Activated T-cell treated with anti-CD3 and anti-CD28 coated beads, Interleukin-2, amount 50 U/mL, for 72 hours (primary cell): ENCODE measurements at regions not wholly inside any gene's neighbourhood (a gene's known extent, or its start where the extent isn't known, plus 50 kb on each side); places are given as distances from the start of the nearest gene placed in this dataset.

Source experiments
- ATAC-seq, 2 donors: fragments of 150-1000 bp; cut with Tn5 transposase; replicated peaks in 1 of 2; 2 replicates each; pipeline ENCODE4 v1.10.0; 2021; ENCODE audit warnings: moderate library complexity in 2 of 2, mild to moderate bottlenecking in 1 of 2
- DNase-seq, 2 donors: peaks; one replicate each; pipeline ENCODE4 v3.0.0; 2021 to 2022; ENCODE audit warnings: mixed read lengths in 1 of 2
- H3K27ac Mint-ChIP-seq: one replicate; pipeline ENCODE4 v1.8.0; 2022; ENCODE audit warnings: mild to moderate bottlenecking, moderate library complexity, mixed read lengths
- H3K27me3 Mint-ChIP-seq: one replicate; pipeline ENCODE4 v1.8.0; 2022; ENCODE audit warnings: low read depth, mixed read lengths
- H3K36me3 Mint-ChIP-seq, 2 donors: one replicate each; pipeline ENCODE4 v1.8.0; 2022; ENCODE audit warnings: mixed read lengths in 2 of 2, mild to moderate bottlenecking in 1 of 2; ENCODE audit not compliant: insufficient read depth in 2 of 2
- H3K4me1 Mint-ChIP-seq: one replicate; pipeline ENCODE4 v1.8.0; 2022; ENCODE audit warnings: low read depth, mixed read lengths
- H3K4me3 Mint-ChIP-seq, 2 donors: one replicate each; pipeline ENCODE4 v1.8.0; 2022; ENCODE audit warnings: mild to moderate bottlenecking in 2 of 2, mixed read lengths in 2 of 2, moderate library complexity in 2 of 2
- H3K9me3 Mint-ChIP-seq, 2 donors: one replicate each; pipeline ENCODE4 v1.8.0; 2022; ENCODE audit warnings: mixed read lengths in 2 of 2

DNA sequence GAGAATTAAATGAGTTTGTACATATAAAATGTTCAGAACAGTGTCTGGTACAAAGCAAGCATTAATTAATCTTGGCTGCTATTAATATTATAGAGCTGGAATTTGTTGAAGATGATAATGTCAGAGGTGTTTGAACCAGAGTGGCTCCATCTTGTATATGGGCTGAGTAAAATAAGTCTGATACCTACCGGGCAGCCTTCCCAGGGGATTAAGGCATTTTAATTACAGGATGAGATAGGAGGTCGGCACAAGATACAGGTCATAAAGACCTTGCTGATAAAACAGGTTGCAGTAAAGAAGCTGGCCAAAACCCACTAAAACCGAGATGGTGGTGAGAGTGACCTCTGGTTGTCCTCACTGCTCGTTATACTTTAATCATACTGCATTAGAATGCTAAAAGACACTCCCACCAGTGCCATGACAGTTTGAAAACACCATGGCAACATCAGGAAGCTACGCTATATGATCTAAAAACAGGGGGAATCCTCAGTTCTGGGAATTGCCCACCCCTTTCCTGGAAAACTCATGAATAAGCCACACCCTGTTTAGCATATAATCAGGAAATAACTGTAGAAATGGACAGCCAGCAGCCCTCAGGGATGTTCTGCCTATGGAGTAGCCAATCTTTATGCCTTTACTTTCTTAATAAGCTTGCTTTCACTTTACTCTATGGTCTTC, 90.2 kb downstream of the PLK2 start:
- Mint-ChIP-seq H3K4me3 (no peak overlapping the region), H3K27ac (no peak overlapping the region), H3K4me1 (no peaks in the 10 kb centered on the region), H3K27me3 (no peaks in the 10 kb centered on the region), H3K36me3 (no peaks in the 10 kb centered on the region), H3K9me3 (peaks cover 0 to 3% of the 10 kb centered on the region in 2 donors)
- ATAC-seq: no peak
- no peak for DNase-seq

DNA sequence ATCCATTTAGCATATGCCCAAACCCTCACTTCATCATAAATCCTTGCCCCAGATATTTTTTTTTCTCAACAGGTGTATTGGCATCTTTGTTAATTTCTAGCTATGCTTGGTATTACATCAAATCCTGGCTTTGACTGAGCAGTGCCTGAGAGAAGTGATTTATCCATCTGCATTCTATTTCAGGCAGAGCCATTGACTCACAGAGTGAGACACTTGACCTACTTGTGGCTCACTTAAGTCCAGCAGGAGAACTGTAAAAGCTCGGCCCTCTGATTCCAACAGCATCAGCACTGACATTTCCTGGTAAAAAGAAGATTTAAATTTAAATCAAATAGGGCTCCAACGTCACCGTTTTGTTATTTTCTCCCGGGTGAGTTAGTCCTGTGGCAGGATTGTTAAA, 93.4 kb downstream of the PLK2 start:
- no peak overlapping the region for H3K27ac Mint-ChIP-seq
- DNase-seq (no peak), ATAC-seq (no peak)
- H3K4me3 Mint-ChIP-seq: no peak overlapping the region
- H3K9me3 Mint-ChIP-seq: peaks cover 0 to 3% of the 10 kb centered on the region in 2 donors
- no peaks in the 10 kb centered on the region for H3K36me3 Mint-ChIP-seq
- H3K4me1 Mint-ChIP-seq: no peaks in the 10 kb centered on the region
- no peaks in the 10 kb centered on the region for H3K27me3 Mint-ChIP-seq

DNA sequence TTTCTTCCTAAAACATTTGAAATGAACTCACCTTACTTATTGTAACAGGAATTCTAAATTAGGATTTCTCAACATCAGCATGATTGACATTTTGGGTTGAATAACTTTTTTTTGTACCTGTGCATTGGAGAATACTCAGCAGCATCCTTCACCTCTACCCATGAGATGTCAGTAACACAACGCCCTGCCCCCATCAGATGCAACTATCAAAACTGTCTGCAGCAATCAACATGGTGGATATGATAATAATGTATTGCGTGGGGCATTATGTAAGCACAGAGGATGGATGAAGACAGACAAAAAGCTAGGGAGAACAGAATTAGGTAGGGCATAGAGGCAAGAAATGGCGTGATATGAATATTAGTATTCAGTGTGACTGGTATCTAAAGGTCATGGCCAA, 94.1 kb downstream of the PLK2 start:
- ATAC-seq (no peak), DNase-seq (no peak)
- H3K27ac Mint-ChIP-seq: no peak overlapping the region
- H3K4me1 Mint-ChIP-seq: no peaks in the 10 kb centered on the region
- peaks cover 0 to 3% of the 10 kb centered on the region in 2 donors for H3K9me3 Mint-ChIP-seq
- no peak overlapping the region for H3K4me3 Mint-ChIP-seq
- H3K36me3 Mint-ChIP-seq: no peaks in the 10 kb centered on the region
- no peaks in the 10 kb centered on the region for H3K27me3 Mint-ChIP-seq

DNA sequence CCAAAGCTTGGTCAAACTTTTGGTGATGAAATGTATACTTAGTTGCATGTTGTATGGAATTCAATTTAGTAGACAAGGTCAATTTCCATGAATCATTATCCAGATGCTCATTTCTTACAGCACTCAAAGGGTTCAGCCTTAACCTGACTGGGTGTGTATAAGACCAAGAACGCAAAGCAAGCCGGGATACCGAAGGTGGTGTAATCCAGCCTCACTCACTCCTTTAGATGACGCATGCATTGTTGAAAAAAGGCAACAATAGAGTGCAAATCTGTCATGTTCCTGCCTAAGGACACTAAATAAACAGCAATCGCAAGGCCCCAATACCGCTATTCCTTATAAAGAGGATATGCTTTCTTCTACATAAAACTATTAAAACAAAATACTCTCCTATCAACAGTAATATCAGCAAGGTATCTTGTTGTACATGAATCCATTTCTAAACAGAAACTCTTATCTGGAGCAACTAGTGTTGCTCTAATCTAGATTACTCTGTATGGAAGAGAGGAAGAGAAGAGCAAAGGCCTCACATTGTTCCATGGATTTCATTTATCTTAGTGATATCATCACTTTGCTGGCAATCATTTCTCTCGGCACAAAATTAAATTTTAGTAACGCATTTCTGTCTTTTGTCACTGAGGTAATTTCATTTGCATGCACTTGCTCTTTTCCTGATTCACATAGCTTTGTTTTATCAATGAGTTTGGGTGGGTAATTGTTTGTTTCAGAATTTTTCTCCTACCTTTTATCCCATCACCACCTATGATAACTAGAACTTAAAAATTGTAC, 96.2 kb downstream of the PLK2 start:
- DNase-seq (no peak), ATAC-seq (no peak)
- H3K27ac Mint-ChIP-seq: no peak overlapping the region
- no peaks in the 10 kb centered on the region for H3K27me3 Mint-ChIP-seq
- H3K9me3 Mint-ChIP-seq: peaks cover 0 to 3% of the 10 kb centered on the region in 2 donors
- no peak overlapping the region for H3K4me3 Mint-ChIP-seq
- no peaks in the 10 kb centered on the region for H3K4me1 Mint-ChIP-seq
- H3K36me3 Mint-ChIP-seq: no peaks in the 10 kb centered on the region

DNA sequence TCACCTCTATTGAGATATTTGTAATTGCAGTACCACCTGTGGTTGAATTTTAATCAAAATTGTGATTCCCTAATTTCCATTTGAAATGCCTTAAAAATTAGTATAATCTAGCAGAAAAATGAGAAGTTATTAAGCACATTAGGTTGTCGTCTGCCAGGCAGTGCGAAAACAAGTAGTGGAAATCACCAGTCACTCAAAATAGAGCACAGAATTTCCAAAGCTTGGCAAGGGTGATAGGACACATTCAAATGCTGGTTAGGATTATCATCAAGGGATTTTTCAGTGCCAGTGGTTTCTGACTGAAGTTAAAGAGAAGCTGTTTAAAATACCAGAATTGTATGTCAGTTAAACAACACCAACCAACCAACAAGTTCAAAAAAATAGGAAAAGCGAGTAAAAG, 97.8 kb downstream of the PLK2 start:
- H3K27me3 Mint-ChIP-seq: no peaks in the 10 kb centered on the region
- H3K36me3 Mint-ChIP-seq: no peaks in the 10 kb centered on the region
- DNase-seq: no peak
- peaks cover 0 to 3% of the 10 kb centered on the region in 2 donors for H3K9me3 Mint-ChIP-seq
- no peak for ATAC-seq
- H3K27ac Mint-ChIP-seq: no peak overlapping the region
- no peaks in the 10 kb centered on the region for H3K4me1 Mint-ChIP-seq
- H3K4me3 Mint-ChIP-seq: no peak overlapping the region

DNA sequence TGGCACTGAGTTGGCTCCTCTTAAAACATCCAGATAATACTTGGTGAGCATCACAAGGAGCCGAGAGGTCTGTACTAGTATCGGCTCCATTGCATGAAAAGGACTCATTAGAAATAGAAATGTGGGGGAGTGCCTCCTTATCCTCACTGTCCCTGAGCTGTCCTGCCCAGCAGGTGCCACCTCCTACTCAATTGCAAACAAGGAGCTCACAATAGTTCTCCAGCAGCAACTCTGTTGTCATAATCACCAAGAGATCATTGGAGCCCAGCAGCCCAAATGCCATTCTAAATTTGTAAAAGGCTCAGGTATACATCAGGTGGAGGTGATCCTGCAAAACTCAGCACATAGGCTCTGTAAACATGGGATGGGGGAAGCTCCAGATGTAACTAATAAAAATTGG, 99.1 kb downstream of the PLK2 start:
- Mint-ChIP-seq H3K27me3 (no peaks in the 10 kb centered on the region), H3K4me1 (no peaks in the 10 kb centered on the region), H3K9me3 (no peaks in the 10 kb centered on the region), H3K4me3 (no peak overlapping the region), H3K27ac (no peak overlapping the region), H3K36me3 (no peaks in the 10 kb centered on the region)
- ATAC-seq (no peak), DNase-seq (no peak)

DNA sequence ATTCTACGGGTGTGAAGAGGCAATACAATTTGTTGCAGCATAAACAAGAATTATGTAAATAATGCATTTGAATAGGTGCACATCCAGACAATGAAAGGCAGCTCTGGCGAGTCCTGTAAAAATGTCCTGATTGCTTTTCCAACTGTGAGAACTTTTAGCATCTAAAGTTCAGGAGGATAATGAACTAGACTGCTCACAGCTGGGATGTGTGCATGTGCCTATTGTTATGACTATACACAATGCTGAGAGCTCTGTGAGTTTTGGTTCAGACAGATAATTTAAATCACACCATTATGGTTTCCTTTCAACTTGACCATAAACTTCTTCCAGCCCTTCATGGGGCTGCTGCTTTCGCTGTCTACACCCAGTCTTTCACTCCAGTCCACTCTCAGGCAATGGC, 99.9 kb downstream of the PLK2 start:
- Mint-ChIP-seq H3K9me3 (no peaks in the 10 kb centered on the region), H3K27me3 (no peaks in the 10 kb centered on the region), H3K27ac (no peak overlapping the region), H3K4me1 (no peaks in the 10 kb centered on the region), H3K36me3 (no peaks in the 10 kb centered on the region), H3K4me3 (no peak overlapping the region)
- ATAC-seq (no peak), DNase-seq (no peak)

DNA sequence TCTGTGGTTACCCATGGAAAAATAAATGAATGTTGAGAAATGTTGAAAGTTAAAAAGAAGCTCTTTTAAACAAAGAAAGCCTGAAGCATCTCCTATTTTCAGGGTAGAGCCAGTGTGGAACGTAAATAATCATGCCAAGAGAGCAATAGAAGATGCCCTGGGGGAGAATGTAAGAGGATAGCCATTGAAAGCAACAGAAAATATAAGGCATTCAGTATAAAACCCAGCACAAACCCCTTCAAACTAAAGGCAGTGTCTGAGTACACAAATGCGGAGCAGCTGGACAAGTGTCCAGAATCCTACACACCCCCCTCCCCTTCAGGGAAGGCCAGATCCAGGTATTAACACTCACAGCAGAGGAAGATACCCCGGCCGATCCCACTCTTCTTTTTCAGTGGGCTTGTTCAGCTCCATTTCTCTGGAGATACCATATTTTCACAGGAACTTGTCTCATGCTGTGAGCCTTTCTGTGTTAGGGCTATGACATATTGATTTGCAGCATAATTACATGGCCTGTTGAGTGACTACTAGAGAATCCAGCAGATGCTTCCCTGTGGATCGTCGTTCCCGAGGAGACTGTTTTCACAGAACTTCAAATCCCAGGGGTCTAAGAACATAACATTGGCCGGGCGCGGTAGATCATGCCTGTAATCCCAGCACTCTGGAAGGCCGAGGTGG, 101.2 kb downstream of the PLK2 start:
- H3K27ac Mint-ChIP-seq: no peak overlapping the region
- no peaks in the 10 kb centered on the region for H3K9me3 Mint-ChIP-seq
- no peak overlapping the region for H3K4me3 Mint-ChIP-seq

DNA sequence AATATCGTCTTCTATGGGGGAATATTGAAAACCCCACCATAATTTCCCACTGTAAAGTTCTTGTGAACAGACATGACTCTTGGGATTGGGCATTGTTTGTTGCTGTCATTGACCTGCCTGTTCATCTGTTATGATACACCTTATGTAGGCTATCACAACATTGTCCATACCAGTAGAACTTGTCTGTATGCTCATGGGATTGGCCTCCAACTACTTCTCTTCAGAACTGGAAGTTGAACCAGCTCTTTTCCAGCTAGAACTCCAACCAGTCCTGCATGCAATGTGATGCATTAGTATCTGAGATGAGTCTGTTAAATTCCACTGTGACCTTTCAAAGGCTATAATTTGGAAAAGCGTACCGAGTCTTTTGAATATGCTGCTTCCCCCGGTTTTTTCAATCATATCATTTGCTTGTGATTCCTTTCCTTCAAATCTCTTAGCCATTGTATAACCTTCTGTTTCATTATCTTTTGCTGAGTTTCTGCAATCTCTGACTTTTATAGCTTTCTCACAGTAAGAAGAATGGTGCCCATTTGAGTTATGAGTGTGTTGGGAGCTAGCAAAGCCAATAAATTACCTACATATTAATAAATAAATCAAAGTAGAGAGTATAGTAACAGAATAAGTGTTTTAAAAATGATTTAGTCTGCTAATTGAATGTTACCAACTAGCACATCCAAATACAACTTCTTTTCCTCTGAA, 101.9 kb downstream of the PLK2 start:
- DNase-seq: no peak
- H3K27ac Mint-ChIP-seq: no peak overlapping the region
- no peaks in the 10 kb centered on the region for H3K9me3 Mint-ChIP-seq
- H3K36me3 Mint-ChIP-seq: no peaks in the 10 kb centered on the region
- H3K27me3 Mint-ChIP-seq: no peaks in the 10 kb centered on the region
- H3K4me1 Mint-ChIP-seq: no peaks in the 10 kb centered on the region
- no peak overlapping the region for H3K4me3 Mint-ChIP-seq
- no peak for ATAC-seq

More for the DNA sequence above, 101.2 kb downstream of the PLK2 start:
- Mint-ChIP-seq H3K36me3 (no peaks in the 10 kb centered on the region), H3K4me1 (no peaks in the 10 kb centered on the region), H3K27me3 (no peaks in the 10 kb centered on the region)
- no peak for ATAC-seq
- no peak for DNase-seq

DNA sequence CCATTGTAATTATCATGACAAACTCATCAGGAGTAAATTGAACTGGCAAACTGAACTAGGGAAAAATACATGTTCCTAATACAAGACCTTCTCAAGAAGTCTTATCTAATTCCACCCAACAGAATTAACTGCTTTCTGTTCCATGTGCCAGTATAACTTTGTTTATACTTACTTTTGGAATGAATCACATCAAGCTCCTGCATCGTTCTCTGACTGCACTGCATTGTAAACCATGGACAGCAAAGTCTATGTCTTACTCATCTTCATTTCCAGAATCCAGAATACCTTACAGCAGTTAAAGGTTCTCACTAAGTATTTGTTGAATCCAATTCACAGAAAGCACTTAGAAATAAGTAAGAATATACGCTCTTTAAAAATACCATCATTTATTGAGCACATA, 102.8 kb downstream of the PLK2 start:
- no peaks in the 10 kb centered on the region for H3K4me1 Mint-ChIP-seq
- no peaks in the 10 kb centered on the region for H3K36me3 Mint-ChIP-seq
- ATAC-seq (no peak), DNase-seq (no peak)
- H3K4me3 Mint-ChIP-seq: no peak overlapping the region
- H3K27me3 Mint-ChIP-seq: no peaks in the 10 kb centered on the region
- no peak overlapping the region for H3K27ac Mint-ChIP-seq
- H3K9me3 Mint-ChIP-seq: no peaks in the 10 kb centered on the region

DNA sequence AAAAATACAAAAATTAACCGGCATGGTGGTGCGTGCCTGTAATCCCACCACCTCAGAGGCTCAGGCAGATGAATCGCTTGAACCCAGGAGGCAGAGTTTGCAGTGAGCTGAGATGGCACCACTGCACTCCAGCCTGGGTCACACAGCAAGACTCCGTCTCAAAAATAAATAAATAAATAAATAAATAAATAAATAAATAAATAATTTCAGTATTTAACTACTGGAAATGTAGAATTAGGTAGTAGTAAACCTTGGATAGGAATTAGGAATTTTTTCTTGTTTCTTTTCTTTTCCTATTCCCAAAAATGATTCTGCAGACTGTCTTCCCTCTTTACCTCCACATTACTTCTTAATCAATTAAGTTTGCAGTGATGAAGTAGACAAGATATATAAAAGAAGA, 103.2 kb downstream of the PLK2 start:
- H3K9me3 Mint-ChIP-seq: no peaks in the 10 kb centered on the region

DNA sequence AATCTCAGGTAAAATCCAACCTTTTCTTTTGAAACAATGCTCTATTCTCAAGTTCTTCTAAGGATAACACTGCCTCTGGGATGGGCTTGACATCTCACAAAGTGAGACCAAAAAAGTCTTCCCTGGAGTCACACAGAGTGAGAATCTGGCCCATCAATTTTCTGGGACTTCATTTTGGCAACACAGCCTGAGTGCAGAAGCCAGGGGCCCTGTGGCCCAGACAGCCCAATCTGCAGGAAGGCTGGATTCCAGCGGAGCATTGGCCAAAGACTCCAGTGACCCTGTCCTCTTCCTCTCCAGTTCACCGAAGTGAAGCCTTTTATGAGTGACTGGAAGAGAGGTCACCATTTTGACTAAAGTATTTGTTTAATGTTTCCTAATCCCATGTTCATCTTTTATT, 105.1 kb downstream of the PLK2 start:
- H3K27ac Mint-ChIP-seq: no peak overlapping the region
- no peaks in the 10 kb centered on the region for H3K36me3 Mint-ChIP-seq
- no peak overlapping the region for H3K4me3 Mint-ChIP-seq
- H3K27me3 Mint-ChIP-seq: no peaks in the 10 kb centered on the region
- H3K9me3 Mint-ChIP-seq: no peaks in the 10 kb centered on the region
- H3K4me1 Mint-ChIP-seq: no peaks in the 10 kb centered on the region
- ATAC-seq (no peak), DNase-seq (no peak)

More for the DNA sequence above, 103.2 kb downstream of the PLK2 start:
- no peak overlapping the region for H3K4me3 Mint-ChIP-seq
- no peaks in the 10 kb centered on the region for H3K27me3 Mint-ChIP-seq
- DNase-seq: no peak
- ATAC-seq: no peak
- no peak overlapping the region for H3K27ac Mint-ChIP-seq
- H3K4me1 Mint-ChIP-seq: no peaks in the 10 kb centered on the region
- no peaks in the 10 kb centered on the region for H3K36me3 Mint-ChIP-seq

DNA sequence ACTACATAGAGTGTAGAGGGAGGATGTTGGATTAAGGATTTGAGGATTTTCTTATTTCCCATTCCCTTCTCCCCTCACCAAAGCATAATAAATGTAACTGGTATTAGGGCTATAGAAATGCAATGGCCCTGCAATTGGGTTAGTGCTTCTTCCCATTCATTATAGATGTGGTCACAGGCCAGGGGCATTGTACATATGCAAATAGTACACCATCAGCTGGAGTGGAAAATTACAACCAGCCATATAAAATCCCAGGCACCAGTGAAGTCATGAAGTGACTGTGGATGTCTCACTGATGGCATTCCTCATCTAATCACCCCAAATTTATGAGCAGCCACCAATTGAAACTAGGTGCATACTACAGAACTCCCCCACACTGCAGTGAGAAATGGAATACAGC, 105.9 kb downstream of the PLK2 start:
- H3K27ac Mint-ChIP-seq: no peak overlapping the region
- H3K27me3 Mint-ChIP-seq: no peaks in the 10 kb centered on the region
- H3K4me3 Mint-ChIP-seq: no peak overlapping the region
- H3K36me3 Mint-ChIP-seq: no peaks in the 10 kb centered on the region
- no peaks in the 10 kb centered on the region for H3K9me3 Mint-ChIP-seq
- ATAC-seq (no peak), DNase-seq (no peak)
- H3K4me1 Mint-ChIP-seq: no peaks in the 10 kb centered on the region
